DND-41 (cell line): ENCODE measurements at regions not wholly inside any gene's neighbourhood (a gene's known extent, or its start where the extent isn't known, plus 50 kb on each side); places are given as distances from the start of the nearest gene placed in this dataset.

ENCODE experiments used
- EZH2 ChIP-seq: IDR thresholded peaks from 3 replicates; pipeline ENCODE4 v1.6.1; 2012; ENCODE audit warnings: borderline replicate concordance, low read depth, mild to moderate bottlenecking, moderate library complexity, low read length, inconsistent platforms; ENCODE audit not compliant: severe bottlenecking
- TF ChIP-seq, protein P1 (sequence below): IDR thresholded peaks from 2 replicates; pipeline ENCODE4 v1.5.1; 2012; ENCODE audit warnings: borderline replicate concordance, low read length, moderate library complexity, mild to moderate bottlenecking; ENCODE audit not compliant: poor library complexity, severe bottlenecking; ENCODE audit errors: extremely low read depth

DNA sequence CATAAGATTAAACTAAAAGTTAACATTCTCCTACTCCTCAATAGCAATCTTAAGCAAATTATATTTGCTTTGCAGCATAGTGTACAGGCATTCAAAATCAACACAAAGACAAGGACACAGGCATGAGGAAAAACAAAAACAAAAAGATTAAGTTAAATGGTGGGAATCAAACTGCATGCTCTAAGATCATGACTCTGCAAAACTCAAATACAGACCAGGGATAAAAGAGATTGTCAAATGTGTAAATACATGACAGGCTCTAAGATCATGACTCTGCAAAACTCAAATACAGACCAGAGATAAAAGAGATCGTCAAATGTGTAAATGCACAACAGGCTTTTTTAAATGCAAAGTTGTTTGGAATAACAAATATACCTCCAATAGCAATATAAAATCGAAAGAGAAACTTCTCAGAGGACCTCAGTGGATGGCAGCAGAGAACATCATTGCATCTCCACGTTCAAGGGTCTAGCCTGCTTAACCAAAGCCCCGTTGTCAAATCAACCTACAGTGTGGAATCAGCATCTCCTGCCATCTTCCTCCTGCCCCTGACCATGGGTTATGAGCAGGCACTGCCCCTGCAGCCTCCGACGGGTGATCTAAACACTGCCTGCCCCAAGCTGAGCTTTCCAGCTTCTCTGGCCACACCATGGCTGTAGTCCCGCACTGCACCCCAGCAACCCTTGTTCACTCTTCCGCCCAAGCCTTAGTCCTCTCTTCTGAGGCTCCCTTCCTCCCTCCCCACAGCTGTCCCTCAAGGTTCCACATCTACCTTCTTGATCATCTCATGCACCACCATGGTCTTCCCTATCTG, 446.1 kb downstream of the SOX9 start:
- no peak for TF ChIP-seq EZH2
- TF ChIP-seq, protein P1, sequence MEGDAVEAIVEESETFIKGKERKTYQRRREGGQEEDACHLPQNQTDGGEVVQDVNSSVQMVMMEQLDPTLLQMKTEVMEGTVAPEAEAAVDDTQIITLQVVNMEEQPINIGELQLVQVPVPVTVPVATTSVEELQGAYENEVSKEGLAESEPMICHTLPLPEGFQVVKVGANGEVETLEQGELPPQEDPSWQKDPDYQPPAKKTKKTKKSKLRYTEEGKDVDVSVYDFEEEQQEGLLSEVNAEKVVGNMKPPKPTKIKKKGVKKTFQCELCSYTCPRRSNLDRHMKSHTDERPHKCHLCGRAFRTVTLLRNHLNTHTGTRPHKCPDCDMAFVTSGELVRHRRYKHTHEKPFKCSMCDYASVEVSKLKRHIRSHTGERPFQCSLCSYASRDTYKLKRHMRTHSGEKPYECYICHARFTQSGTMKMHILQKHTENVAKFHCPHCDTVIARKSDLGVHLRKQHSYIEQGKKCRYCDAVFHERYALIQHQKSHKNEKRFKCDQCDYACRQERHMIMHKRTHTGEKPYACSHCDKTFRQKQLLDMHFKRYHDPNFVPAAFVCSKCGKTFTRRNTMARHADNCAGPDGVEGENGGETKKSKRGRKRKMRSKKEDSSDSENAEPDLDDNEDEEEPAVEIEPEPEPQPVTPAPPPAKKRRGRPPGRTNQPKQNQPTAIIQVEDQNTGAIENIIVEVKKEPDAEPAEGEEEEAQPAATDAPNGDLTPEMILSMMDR, result no peak
